Upper lobe of left lung (tissue), 4 donors: ENCODE measurements at regions not wholly inside any gene's neighbourhood (a gene's known extent, or its start where the extent isn't known, plus 50 kb on each side); places are given as distances from the start of the nearest gene placed in this dataset.

Source experiments
- EP300 ChIP-seq, 4 donors: sonication (generic); formaldehyde crosslinking; IDR thresholded peaks; one replicate each; pipeline ENCODE4 v1.5.1; 2017; ENCODE audit warnings: antibody characterized with exemption in 4 of 4, control low read depth in 2 of 4
- POLR2A ChIP-seq, 4 donors: fragments of 450-650 bp; IDR thresholded peaks; one replicate each; pipeline ENCODE4 v1.5.1; 2016 to 2017; ENCODE audit warnings: antibody characterized with exemption in 4 of 4, mild to moderate bottlenecking in 2 of 4
- POLR2AphosphoS5 ChIP-seq, 2 donors: sonication (generic); formaldehyde crosslinking; IDR thresholded peaks; one replicate each; pipeline ENCODE4 v1.5.1; 2017; ENCODE audit warnings: antibody characterized with exemption in 2 of 2
- TF ChIP-seq, protein P1 (sequence below), 6 experiments: fragments of 450-650 bp in 4 of 6; fragments of 200-600 bp in 2 of 6; sonication (generic) in 2 of 6; IDR thresholded peaks; one replicate each; pipeline ENCODE4 v1.5.1; 2016 to 2019; ENCODE audit warnings: antibody characterized with exemption in 6 of 6

DNA sequence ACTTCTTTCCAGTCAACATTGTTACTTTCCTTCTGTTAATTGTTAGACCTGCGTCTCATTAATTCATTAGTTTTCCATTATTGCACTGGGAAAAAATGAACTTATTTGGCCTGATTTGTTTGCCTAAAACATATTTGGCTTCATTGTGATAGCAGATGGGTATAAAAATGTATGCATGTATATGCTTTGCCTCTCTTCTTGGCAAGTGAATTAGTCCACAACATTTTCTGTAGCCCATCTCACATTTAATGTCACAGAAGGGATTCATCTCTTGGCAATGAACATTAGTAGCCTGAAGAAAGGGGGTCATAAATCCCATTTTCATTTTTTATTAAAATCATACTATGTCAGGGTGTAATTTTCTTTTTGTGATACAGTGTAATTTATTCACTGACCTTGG lies 125.2 kb downstream of the TUSC7 start:
- TF ChIP-seq, protein P1, sequence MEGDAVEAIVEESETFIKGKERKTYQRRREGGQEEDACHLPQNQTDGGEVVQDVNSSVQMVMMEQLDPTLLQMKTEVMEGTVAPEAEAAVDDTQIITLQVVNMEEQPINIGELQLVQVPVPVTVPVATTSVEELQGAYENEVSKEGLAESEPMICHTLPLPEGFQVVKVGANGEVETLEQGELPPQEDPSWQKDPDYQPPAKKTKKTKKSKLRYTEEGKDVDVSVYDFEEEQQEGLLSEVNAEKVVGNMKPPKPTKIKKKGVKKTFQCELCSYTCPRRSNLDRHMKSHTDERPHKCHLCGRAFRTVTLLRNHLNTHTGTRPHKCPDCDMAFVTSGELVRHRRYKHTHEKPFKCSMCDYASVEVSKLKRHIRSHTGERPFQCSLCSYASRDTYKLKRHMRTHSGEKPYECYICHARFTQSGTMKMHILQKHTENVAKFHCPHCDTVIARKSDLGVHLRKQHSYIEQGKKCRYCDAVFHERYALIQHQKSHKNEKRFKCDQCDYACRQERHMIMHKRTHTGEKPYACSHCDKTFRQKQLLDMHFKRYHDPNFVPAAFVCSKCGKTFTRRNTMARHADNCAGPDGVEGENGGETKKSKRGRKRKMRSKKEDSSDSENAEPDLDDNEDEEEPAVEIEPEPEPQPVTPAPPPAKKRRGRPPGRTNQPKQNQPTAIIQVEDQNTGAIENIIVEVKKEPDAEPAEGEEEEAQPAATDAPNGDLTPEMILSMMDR (IDR thresholded peaks at IDR 0.05), result no peak
- TF ChIP-seq POLR2A (IDR thresholded peaks at IDR 0.05) (no peak), EP300 (IDR thresholded peaks at IDR 0.05) (no peak), POLR2AphosphoS5 (IDR thresholded peaks at IDR 0.05) (no peak)
